Lower leg skin (tissue), 3 donors: ENCODE measurements at regions not wholly inside any gene's neighbourhood (a gene's known extent, or its start where the extent isn't known, plus 50 kb on each side); places are given as distances from the start of the nearest gene placed in this dataset.

Source experiments
- CTCF ChIP-seq, 3 donors: fragments of 450-650 bp; IDR thresholded peaks; one replicate each; pipeline ENCODE4 v1.5.1; 2016; ENCODE audit warnings: antibody characterized with exemption in 3 of 3, mild to moderate bottlenecking in 3 of 3, moderate library complexity in 2 of 3
- POLR2A ChIP-seq, 2 donors: fragments of 450-650 bp; IDR thresholded peaks; one replicate each; pipeline ENCODE4 v1.6.1; 2016 to 2017; ENCODE audit warnings: antibody characterized with exemption in 2 of 2, mild to moderate bottlenecking in 1 of 2, moderate library complexity in 1 of 2

- TF ChIP-seq CTCF (IDR thresholded peaks at IDR 0.05) (no peak), POLR2A (IDR thresholded peaks at IDR 0.05) (no peak)
These were observed 1231.1 kb upstream of the NUDT12 start for GRCh38 chr5:104793755-104794080.
